HG03097 (cell line): ENCODE measurements at regions not wholly inside any gene's neighbourhood (a gene's known extent, or its start where the extent isn't known, plus 50 kb on each side); places are given as distances from the start of the nearest gene placed in this dataset.
A peak's percentile ranks its signal among the peaks of the same experiment; 100 is the strongest.

Experiments
- ATAC-seq: cut with Tn5 transposase; IDR thresholded peaks from one replicate; pipeline ENCODE4 v1.9.1; 2021; ENCODE audit not compliant: unreplicated experiment, low FRiP score

- ATAC-seq, result no peak
These were observed 160.1 kb downstream of the MFSD1 start for GRCh38 chr3:158961911-158962310.

DNA sequence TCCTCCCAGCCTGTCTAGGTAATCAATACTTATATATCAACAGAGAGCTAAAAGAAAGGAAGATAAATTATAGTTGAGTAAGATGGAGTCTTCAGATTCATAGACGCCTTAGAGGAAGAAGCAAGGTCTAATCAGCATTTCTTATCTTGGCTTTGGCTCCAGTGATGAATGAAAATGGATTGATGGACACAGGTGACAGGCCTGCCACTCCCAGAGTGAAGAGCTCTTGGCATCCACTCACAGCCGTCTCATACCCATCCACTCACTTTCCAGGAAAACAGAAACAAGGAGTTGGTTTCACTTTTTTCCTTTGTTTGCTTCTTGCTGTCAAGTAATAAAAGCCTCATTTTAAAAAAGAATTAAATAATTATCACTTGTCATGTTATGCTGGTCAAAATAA, 168.2 kb downstream of the MFSD1 start:
- no peak for ATAC-seq

- ATAC-seq, result no peak
These were observed 173.1 kb downstream of the MFSD1 start for GRCh38 chr3:158974904-158975303.

- no peak for ATAC-seq
These were observed 175.1 kb downstream of the MFSD1 start for GRCh38 chr3:158976966-158977365.

- no peak for ATAC-seq
These were observed 175.6 kb downstream of the MFSD1 start for GRCh38 chr3:158977497-158977896.

DNA sequence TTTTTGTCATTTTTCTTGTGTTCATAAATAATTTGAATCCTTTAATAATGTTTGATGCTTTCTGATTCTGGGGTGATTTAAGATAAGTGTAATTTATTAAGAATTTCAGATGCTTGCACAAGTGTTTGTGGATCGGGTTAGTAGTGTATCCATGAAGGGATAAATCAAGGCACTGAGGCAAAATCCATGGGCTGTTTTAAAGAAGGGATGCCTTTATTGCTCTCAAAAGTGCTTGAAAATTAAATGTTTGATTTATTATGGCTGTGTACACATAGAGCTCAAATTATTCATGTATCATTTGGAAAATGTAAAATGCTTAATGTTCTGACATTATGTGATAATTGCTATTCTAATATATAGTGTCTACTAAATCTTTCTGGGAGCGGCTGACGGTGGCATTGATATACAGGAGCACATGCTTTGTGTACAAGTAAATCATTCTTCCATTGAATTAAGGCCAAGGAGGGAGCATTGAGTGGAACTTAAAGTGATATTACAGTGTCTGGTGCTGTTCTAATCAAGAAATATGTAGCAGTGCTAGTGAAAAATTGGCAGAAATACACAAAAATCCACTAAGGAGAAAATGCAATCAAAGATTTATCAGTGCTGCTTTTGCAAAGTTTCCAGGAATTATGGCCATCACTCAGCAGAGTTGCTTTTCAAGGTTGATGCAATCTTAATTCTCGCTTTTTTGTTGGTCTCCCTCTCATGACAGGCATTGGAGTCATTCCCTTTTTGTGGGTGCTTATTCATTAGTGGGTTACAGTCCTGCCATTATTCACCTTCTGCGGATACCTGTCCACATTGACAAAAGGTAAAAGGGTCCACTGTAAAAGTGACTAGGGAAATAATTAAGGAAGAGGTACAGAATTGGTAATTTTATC, 181.6 kb downstream of the MFSD1 start:
- no peak for ATAC-seq

- ATAC-seq, result no peak
These were observed 189.4 kb downstream of the MFSD1 start for GRCh38 chr3:158991146-158991705.

DNA sequence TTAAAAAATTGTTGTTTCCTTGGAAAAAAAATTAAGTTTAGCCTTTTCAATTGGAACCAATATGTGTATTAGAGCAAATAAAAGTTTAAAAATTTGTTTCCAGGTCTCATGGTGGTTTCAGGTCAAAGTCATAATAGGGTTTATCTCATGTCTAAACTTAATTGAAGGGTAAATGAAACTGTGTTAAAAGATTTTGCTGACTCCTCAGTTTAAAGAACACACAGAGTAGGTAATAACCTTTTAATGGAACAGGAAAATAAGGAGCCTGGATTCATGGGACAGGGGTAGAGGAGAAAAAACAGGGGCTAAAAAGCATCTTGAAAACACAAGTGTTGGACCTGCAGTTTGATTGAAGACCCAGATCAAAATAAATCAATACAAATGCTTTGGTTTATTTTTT, 190.6 kb downstream of the MFSD1 start:
- ATAC-seq, result no peak

DNA sequence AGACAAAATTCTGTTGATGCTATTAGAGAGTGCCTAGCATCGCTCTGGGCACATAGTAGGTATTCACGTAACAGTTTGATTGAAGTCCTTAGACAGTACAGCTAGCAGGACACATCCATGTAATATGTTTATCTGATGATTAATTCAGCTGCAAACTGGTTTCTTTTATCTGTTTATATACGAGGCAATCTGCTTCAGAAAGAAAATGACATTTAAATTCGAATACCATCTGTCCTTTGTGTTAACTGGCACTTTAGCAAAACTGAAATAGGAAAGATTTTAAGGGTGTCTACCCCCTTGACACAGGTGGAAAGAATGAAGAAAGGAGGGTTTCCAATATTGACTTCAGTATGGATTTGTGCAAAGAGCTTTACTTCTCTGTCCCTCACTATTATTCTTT, 192.5 kb downstream of the MFSD1 start:
- no peak for ATAC-seq

GRCh38 chr3:159001711-159002110, 199.9 kb downstream of the MFSD1 start:
- ATAC-seq, result no peak

GRCh38 chr3:159005137-159005536, 203.3 kb downstream of the MFSD1 start:
- ATAC-seq, result no peak

DNA sequence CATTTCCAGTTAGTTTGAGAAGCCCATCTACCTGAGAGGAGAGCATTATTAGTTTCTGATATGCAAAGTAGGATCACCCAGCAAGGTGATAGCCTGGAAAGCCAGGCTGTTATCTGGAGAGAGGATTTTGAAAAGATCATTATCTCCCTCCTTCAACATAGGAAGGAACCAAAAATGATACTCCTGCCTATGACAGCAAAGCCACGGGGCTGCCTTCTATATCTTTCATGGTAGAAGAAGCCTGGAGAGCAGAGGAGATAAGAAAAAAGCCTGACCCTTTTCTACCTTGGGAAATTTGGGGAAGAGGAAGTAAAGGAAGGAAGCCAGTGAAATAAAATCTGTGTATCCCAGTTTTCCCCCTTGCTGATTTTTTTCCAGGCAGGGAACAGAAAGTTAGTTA, 205.5 kb downstream of the MFSD1 start:
- no peak for ATAC-seq

- ATAC-seq, result no peak
These were observed 206.5 kb downstream of the MFSD1 start for GRCh38 chr3:159008401-159008800.

- no peak for ATAC-seq
These were observed 216.5 kb downstream of the MFSD1 start for GRCh38 chr3:159018341-159018740.

DNA sequence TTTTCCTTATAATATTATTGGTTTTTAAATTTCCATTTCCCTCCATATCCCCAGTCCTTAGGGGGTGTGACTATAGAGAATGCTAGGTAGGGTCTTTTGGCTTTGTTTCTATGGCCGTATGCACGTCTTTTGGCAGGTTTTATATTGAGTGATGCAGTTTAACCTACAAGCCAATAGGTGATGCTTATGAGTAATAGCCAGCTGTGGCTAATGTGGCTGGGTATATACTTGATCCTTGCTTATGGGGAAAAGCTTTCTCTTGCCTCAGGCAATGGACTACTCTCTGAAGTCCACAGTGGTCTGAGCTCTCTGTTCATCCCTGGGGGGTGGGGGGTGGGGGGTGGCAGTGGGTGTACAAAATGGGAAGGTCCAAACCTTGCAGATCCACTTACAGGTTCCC, 223.9 kb downstream of the MFSD1 start:
- no peak for ATAC-seq

DNA sequence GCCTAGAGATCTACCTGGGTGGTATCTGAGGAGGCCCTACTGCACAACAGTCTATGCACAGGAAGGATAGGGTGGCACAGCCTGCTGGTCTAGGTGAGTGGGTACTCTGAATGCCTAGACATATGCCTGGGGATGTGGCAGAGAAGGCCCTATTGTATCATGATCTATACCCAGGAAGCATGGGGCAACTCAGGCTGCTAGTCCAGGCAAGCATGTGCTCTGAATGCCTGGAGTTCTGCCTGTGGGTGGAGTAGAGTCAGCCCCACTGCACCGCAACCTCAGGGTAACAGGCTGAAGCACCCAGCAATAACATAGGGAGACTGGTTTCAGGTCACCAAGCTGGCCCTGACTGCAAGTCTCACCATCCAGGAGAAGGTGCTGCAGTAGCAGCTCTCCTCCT, 224.7 kb downstream of the MFSD1 start:
- ATAC-seq, result no peak

DNA sequence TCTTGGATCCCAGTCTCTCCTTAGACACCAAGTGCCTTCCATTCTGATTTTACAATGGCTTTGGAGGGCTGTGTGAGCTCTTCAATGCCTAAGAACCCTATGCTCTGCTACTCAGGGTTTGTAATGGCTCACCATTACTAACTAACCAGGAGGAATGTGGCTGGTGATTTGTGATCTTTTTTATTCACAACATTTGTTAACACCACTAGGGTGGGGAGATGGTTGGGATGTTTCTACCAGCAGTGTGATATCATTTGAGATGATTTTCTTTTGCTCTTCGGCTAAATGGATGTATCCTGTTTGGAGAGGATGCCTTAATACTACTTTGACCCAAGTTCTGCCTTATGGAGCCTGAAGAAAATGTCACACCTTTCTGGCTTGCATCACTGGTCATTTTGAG, 226.9 kb downstream of the MFSD1 start:
- no peak for ATAC-seq

GRCh38 chr3:159029306-159030026, 227.6 kb downstream of the MFSD1 start:
- peak; percentile 58 for ATAC-seq

- no peak for ATAC-seq
These were observed 228.3 kb downstream of the MFSD1 start for GRCh38 chr3:159030138-159030670.

GRCh38 chr3:159030886-159031679, 229.2 kb downstream of the MFSD1 start:
- no peak for ATAC-seq

DNA sequence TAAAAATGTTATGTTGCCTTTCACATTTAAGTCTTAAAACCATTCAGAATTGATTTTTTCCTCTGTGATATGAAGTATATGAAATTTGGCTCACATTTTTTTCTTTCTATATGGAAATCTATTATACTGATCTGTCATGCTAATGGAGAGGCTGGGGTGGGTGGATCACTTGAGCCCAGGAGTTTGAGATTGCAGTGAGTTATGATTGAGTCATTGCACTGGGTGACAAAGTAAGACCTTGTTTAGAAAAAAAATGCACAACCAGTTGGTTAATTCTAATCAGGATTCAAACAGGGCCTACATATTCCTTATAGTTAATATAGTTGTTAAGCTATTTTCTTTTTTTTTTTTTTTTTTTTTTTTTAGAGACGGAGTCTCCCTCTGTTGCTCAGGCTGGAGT, 230.5 kb downstream of the MFSD1 start:
- no peak for ATAC-seq
